Left hindlimb (tissue), 1 donor: ENCODE measurements at regions not wholly inside any gene's neighbourhood (a gene's known extent, or its start where the extent isn't known, plus 50 kb on each side); places are given as distances from the start of the nearest gene placed in this dataset.

Experiments used
- DNase-seq: peaks from one replicate; pipeline ENCODE4 v3.0.0-alpha.2; 2018

DNA sequence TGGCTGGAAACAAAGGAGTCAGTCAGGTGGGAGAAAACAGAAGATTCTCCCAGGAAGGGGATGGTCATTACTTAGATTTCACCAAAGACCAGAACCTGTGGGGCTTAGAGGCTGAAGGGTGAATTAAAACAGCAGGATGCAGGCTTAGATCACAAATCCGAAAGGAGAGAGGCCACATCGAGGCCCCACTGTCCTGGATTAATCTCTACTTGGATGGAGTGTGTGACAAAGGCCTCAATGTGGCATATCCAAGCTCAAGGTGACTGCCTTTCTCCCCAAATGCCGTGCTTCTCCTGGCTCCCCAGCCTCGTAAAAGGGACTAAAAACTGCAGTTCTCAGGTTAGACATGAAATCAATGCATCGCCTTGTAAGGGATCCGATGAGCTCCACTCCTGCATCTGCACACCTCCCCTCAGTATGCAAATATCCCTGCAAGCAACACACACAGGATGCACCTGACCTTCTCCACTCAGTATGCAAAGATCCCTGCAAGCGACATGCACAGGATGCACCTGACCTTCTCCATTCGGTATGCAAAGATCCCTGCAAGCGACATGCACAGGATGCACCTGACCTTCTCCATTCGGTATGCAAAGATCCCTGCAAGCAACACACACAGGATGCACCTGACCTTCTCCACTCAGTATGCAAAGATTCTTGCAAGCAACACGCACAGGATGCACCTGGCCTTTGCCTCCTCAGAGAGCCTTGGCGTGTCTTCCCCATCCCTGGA is 447.4 kb downstream of the BRD1 start:
- DNase-seq: no peak

DNA sequence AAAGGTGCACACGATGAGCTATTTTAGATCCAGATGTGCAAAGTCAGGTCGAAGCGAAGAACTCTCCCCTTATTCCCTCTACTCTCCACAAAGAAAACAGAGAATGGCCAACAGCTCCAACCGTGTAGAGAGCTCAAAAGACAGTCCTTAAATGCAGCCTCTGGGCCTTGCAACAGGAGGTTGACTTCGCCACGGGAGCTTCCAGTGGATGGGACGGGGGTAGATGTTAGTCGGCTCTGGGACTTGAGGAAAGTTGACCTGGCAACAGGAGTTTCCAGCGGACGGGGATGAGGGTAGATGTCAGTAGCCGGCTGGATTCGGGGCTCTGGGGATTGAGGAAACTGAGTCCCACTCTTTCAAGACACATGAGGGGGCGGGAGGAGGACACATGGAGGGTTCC is 450.4 kb downstream of the BRD1 start:
- DNase-seq: no peak

DNA sequence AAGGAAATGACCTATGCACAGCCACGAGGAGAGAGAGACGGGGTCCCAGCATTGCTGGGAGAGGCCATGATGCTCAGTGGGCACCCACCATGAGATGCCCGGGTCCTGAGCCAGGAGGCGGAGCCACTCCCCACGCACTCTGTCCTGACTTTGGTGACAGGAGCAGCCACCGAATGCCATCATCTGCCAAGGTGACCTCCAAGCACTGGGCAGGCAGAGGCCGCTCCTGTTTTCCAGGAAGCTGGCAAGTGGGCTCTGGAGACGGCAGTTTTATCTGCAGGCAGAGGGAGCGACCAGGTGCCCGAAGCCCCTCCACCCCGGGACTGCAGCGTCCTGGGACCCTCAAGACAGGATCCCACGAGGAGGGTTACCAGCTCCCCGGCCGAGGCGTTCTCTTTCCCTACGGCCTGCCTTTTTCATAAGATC is 453.9 kb downstream of the BRD1 start:
- DNase-seq: no peak

DNA sequence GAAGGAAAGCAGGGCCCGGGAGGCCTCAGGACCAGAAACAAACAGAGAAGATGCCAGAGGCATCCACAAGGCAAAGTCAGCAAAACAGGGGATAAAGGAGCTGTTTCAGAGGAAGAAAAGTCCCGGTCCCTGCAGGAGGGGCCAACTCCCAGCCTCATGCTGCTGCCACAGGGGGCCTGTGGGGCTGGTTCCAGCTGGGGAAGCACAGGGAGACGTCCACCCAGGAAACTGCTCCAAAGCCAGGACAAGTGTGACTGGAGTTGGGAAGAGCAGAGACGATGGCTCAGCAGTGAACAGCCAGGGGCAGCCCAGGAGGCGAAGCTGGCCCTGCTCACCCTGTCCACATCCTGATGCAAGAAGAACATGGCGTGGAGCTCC is 454.4 kb downstream of the BRD1 start:
- DNase-seq: no peak

DNA sequence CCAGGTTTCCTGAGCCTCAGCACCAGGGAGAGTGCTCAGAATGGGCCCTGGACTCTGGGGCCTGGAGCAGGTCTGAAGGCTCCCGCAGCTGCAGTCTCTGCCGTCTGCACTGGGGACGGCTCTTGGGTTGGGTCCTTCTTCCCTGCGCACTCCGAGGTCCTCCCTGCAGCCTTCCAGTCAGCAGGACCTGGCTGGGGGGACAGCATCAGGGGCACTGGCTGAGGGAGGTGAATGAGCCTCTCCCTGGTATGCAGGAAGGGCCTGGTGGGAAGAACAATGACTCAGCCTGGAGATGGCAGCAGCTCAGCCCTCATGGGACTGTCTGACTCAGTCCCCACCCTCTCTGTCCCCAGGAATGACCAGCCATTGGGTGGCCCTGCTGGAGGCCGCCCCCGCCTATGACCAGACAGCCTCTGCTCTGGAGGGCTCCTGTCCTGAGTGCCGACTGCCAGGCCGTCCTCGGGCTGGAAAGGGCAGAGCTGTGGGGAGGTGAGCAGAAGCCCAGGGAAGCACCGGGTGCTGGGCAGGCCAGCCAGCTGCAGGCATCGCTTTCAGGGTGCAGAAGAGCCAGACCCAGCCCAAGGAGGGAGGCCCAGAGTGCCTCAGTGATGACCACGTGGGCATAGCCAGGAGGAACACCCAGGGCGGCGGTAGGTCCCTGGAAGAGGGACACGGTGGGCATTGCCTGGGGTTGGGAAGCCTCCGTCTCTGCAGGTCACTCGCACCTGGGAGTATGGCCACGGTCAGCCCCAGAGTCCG is 455.0 kb downstream of the BRD1 start:
- DNase-seq: no peak

DNA sequence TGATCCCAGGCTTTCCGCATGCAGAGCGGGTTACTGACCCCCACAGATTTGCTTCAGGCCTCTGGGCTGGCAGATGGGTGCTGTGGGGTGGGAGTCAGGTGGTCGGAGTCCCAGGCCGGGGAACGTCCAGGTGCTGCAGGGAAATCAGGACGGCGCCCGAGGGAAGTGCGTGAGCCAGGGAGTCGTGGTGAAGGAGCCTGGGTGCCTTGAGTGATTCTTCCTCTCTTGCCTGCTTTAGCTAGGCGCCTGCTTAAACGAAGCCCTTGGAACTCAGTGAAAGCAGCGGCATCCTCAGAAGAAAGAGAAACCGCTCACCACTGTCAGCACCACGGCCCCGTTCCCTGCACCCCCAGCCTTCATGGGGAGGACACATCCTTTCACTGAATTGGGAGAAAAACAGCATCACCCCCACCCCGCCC is 455.6 kb downstream of the BRD1 start:
- DNase-seq: no peak

DNA sequence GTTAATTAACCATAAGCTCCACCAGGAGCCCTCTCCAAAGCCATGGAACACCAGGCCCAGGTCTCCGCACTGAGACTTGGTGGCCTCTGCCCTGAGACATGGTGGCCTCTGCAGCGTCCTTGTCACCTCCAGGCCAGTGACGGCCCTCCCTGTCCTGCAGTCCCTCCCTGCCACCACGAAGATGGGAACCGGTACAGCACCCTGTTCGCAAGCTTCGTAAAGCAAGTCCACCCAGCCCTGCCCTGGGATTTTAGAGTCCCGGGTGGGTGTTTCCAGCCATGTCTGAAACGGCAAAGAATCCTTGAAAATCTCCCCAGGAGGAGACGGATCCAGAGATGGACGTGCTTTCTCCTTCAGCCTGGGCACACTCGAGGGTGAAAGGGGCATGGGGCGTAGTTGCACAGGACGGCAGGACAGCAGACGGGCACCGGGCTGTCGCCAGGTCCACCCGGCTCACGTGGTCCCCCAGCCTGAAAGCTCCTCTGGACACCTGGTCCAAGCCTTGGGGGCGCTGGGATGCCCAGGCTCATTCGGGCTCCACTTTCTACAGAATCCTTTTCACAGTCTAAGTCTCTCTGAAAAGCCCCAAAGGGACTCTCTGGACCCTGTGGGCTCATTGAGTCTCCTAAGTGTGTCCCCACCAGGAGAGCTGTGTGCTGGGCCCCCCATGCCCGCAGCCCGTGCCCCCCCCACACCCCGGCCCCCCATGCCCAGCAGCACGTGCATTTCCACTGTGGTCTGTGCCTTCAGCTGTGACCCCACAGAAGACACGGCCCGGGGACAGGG is 456.2 kb downstream of the BRD1 start:
- DNase-seq: no peak

DNA sequence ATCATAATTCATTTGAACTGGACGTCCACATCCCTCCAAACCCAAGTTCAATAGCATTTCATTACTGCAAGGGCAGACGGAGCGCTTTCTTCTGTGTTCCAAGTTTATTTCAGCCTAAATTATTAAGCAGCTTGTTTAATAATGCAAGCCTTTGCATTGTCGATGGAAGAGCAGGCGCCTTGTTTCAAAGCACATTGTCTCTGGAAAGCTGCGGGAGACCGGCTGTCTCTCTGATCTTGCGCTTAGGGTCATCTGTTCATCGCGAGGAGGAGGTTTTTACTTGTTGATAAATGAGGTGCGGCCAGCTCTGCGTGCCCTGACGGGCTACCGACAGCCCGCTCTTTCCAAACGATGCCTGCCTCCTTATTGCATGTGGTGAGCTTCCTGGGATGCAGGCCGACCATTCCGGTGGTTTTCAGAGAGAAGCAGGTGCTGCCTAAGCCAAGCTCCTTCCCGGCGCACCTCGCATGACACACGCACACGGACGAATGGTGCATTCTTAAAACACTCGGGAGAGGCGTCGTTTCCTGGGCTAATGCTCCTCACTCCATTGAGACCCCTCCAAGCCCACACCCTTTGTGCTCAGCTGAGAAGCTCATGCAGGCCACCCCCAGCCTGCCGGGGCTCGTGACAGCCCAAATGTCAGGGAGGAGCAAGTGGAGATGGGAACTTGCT is 456.9 kb downstream of the BRD1 start:
- no peak for DNase-seq

DNA sequence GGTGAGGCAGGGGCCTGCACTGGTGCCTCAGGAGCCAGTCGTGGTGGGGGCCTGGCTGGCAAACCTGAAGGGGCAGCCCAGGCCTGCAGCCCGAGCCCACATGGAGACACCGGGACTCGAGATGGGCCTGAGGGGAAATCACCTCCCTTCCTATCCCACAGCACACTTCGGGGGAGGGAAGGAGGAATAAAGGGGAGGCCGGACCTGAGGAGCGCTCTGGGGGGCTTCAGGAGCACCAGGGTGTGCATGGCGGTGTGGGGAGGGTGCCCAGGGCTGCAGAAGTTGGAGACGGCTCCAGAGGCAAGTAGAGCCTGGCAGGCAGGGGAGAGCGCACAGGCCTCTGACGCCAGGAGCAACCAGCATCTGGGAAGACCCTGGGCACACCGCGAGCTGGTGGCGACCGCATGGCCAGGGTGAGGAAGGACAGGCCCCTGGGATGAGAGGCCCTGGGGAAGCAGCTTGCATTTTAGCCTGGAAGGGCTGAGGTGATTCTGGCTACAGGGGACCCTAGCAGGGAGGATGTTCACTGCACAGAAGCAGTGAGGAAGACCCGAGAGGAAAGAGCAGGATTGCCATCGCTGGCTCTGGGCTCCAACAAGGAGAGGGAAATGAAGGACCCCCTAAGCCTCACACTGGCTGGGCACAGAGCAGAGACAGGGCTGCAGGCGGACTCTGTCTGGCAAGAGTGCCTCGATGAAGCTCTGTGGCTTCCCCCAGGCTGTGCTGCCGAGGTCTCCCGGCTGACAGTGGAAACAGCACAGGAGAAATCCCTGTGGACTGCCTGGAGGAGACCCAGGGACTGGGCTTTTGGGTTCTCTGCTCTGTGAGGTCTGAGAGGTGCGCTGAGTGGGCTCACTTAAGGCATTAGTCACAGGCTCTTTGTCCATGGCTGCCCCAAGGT is 457.7 kb downstream of the BRD1 start:
- no peak for DNase-seq

DNA sequence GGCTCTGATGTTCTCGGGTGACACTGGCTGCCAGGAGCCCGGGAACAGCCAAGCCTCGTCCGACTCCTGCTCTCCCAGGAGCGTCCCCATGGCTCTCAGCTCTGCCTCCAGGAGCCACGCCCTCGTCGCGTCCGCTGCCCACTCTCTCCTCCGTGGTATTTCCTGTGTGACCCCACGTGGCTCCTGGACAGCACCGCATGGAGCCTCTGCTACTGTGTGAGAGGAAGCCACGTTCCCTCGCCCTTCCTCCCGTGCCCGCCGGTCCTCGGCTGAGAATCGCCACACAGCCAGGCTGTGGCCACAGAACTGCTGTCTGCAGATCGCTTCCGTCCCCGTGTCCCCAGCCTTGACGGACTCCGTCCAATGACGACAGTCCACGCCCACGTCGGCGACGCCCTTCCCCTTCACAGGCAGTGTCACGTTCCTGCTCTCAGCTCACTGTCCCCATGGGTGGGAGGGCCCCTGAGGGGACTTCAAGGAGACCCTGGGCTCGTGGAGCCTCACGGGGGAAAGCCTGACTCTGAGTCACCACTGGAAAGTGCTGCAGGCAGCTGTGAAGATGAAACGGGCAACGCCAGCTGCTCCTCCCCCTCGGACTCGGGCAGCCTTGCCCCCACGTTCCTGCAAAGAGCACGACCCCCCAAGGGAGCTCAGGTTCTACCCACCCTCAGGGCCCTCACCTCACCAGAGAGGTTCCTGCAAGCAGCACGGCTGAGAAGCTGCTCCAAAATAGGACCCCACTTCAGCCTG is 458.5 kb downstream of the BRD1 start:
- no peak for DNase-seq

DNA sequence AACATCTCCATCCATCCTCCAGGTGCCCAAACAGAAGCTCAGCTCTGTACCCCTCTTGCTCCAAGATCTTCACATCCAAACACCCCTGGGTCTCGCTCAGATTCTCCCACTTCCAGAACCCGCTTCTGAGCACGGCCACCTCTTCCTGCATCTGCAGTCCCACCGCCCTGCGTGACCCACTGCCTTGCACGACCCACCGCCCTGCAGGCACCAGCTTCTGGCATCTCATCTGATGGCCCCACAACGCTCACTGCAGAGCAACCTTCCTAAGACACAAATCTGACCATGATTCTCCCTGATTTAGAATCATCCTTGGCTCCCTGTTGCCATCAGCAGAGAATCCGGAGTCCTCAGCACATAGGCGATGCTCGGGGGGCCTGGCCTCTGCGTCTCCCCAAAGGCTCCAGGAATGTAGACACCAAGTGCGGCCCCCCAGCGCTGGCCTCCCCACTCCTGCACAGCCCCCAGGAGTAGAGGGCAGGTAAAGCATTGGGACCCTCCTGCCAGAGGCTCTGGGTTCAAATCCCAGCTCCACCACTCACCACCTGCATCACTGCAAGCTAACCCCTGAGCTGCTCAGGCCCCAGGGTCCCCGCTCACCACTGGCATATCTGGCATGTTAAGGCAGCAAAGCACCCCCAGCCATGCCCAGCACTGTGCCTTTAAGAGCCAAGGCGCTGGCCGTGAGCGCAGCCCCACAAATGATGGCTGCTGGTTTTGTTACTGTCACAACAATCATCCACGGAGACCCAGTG is 459.3 kb downstream of the BRD1 start:
- no peak for DNase-seq

DNA sequence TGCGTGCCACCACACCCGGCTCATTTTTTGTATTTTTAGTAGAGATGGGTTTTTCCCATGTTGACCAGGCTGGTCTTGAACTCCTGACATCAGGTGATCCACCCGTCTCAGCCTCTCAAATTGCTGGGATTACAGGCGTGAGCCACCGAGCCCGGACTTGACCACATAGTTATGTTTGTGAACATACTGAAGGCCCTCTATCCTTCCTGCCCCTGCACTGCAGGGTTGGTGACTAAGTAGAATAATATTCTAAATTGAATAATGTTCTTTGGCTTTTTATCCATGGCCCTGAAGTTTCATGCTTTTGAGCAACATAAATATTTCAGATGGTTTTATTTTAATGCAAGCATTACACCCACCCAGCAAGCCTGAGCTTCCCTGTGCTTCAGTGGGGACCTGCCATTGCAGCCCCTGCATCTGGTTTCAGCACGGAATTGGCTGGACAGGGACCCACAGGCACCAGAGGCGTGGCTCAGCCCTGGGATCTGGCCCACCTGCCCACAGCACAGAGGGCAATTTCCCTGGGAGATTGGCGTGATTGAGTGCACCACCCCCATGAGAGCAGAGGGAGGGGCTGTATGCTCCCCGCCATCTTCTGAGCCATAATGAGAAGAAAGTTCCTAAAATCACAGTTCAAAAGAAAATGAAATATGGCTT is 460.5 kb downstream of the BRD1 start:
- no peak for DNase-seq

DNA sequence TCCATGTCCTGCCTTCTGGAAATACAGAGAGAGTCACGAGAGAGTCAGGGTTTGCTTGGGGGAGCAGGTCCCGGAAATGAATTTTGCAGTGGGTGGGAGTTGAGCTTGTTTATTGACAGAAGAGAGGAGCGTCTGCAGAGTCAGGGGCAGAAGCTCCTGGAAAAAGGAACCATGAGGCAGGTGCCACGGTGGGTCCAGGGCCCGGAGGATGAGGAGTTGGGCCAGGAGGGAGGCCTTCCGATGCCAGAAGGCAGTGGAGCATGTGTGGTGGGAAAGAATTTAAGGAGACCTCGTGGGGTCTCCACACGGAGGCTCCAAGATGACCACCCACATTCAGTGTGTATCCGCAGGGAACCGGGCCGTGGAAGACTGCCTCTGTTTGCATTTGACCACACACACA is 461.2 kb downstream of the BRD1 start:
- DNase-seq: no peak

DNA sequence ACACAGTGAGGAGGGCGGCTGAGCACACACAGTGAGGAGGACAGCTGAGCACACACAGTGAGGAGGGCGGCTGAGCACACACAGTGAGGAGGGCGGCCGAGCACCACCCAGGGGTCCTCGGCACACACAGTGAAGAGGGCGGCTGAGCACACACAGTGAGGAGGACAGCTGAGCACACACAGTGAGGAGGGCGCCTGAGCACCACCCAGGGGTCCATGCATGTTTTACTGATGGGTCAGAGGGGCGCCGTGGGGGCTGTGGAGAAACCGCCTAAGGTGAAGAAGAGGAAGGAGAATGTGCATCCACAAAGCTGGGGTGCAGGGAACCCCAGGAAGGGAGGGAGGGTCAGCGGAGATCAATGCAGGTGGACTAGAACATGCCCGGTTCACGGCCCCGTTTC is 461.8 kb downstream of the BRD1 start:
- DNase-seq: no peak

DNA sequence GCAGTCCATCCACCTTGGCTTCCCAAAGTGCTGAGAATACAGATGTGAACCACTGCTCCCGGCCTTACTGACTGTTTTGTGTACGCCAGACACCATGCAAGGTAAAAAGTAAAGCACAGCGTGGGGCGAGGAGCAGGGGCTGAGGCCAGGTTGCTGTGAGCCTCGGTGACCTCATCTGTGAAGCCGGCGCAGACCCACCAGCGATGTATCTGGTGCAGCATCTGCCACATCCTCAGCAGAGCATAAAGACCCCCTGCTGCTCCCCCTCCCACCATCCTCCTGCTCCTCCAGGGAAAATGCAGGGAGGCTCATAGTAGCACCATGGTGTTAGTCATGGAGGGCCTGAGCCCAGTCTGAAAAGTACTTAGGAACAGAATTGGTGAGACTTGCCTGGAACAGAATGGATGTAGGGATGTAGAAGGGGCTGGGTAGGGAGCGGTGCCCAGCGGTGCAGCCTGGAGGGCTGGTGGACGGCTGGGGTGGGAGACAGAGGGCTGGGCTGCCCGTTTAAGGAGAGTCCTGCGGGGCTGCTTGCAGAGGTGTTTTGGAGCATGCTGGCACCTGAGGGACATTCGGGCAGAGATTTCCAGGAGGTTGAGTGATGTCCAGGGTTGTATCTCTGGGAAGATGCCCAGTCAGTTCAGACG is 462.4 kb downstream of the BRD1 start:
- no peak for DNase-seq

DNA sequence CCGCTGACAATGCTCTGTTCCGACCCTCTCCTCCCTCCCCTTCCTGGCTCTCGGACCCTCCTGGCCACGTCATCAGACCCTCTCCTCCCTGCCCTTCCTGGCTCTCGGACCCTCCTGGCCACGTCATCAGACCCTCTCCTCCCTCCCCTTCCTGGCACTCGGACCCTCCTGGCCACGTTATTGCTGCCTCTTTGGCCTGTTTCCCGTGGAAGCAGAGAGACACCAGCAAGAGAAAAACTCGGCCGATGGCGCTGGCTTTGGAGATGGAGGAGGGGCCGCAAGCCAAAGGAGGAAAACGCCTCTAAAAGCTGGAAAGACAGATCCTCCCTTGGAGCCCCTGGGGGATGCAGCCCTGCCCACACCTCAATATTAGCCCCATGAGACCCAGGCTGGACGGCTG is 463.3 kb downstream of the BRD1 start:
- DNase-seq: no peak

DNA sequence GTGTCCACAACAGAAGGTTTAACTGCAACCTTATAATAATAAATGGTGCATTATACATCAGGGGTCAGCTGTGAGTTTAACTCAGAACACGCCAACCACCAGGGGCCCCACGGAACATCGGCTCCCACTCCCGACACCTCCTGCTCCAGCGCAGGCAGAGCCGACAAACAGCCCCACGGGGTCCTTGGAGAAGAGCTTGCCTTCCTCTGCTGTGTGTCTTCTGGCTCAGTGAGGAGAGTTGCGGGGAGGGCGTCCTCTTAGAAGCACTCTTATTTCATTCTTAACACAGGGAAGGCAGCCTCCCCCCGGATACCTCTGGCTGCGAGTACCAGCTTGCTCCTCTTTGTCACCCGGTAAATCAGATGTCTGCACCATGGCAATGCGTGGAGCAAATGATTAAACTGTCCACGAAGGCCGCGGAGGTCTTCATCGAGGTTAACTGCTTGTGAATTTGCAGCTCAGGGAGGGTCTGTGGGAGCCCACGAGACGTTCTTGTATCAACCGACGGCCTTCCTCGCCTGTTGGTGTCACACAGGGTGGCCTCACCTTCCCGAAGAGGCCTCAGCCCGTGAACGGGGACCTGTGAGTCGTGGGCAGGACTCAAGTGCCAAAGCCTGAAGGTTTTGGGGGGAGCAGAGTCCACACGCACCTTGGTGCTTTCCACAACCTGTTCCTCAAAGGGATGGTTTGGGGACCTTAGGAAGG is 464.0 kb downstream of the BRD1 start:
- no peak for DNase-seq

DNA sequence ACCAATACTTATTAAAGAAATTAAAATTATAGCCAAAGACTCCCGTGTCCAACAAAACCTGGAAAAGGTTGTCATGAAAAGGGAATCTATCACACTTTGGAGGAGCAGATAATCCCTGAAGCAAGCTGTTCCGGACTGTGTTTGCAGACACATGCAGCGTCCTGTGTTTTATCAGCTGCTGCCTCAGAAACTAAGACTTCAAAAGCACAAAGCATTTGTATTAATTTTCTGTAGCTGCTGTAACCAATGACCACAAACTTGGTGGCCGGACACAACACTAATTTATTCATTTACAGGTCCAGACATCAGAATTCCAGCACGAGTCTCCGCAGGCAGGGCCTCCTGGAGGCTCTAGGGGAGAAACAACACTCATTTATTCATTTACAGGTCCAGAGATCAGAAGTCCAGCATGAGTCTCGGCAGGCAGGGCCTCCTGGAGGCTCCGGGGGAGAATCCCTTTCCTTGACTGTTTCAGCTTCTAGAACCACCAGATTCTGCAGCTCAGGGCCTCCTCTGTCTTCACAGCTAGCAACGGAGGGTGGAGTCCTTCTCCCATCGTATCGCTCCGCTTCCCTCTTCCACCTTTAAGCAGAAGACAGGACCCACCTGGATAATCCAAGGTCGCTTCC is 465.3 kb downstream of the BRD1 start:
- DNase-seq: no peak
